ENCODE measurements at regions not wholly inside any gene's neighbourhood (a gene's known extent, or its start where the extent isn't known, plus 50 kb on each side); places are given as distances from the start of the nearest gene placed in this dataset.

- ATAC-seq (no peak), DNase-seq (no peak)
- TF ChIP-seq, protein P1, sequence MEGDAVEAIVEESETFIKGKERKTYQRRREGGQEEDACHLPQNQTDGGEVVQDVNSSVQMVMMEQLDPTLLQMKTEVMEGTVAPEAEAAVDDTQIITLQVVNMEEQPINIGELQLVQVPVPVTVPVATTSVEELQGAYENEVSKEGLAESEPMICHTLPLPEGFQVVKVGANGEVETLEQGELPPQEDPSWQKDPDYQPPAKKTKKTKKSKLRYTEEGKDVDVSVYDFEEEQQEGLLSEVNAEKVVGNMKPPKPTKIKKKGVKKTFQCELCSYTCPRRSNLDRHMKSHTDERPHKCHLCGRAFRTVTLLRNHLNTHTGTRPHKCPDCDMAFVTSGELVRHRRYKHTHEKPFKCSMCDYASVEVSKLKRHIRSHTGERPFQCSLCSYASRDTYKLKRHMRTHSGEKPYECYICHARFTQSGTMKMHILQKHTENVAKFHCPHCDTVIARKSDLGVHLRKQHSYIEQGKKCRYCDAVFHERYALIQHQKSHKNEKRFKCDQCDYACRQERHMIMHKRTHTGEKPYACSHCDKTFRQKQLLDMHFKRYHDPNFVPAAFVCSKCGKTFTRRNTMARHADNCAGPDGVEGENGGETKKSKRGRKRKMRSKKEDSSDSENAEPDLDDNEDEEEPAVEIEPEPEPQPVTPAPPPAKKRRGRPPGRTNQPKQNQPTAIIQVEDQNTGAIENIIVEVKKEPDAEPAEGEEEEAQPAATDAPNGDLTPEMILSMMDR (IDR thresholded peaks at IDR 0.05): no peak
- Histone ChIP-seq H3K4me1 (ENCODE audit: low read depth) (no peaks in the 10 kb centered on the region), H3K4me3 (no peak overlapping the region), H3K36me3 (ENCODE audit: low read depth) (no peaks in the 10 kb centered on the region), H3K9me3 (no peaks in the 10 kb centered on the region)
- intact Hi-C loops (cut with DNase I, micrococcal nuclease): no loop called here
These were observed 169.5 kb upstream of the EGLN3 start for GRCh38 chr14:34120185-34120977.

DNA sequence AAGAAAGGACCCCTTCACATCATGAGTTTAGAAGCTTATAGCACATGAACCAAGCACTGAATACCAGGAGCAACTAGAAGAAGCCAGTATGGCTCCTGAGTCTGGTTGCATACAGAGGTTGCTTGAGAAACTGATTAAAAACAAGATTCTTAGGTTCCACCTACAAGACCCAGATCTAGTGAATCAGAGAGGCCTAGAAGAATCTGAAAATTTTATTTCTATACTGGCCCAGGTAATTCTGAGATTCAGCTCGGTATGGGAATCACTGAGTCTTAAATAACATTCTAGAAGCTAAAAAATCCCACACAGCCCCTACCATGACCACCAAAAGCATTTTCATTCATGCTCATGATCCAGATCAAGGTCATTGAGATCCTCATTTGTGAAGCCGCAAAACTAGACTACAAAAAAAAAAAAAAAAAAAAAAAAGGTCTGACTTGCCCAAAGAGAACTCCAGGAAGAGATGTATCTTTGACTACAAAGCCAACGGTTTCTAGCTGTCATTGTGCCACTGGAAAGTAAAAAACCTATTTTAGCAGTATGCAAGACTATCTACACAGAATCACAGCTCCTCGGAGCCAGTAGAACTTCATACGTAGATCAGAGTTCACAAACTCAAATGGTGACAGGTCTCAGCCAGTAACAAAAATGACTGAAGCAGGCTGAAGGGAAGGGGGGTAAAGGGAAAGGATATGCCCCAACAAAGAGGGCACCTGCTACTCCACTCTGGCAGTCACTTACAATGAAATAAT, 168.4 kb upstream of the EGLN3 start:
- intact Hi-C loops (cut with DNase I, micrococcal nuclease): no loop called here
- ATAC-seq: no peak
- no peak overlapping the region for H3K4me3 ChIP-seq
- H3K9me3 ChIP-seq: no peaks in the 10 kb centered on the region
- TF ChIP-seq, protein P1 (IDR thresholded peaks at IDR 0.05): no peak
- no peaks in the 10 kb centered on the region for H3K36me3 ChIP-seq (ENCODE audit: low read depth)
- DNase-seq: no peak
- no peaks in the 10 kb centered on the region for H3K4me1 ChIP-seq (ENCODE audit: low read depth)

GRCh38 chr14:34113991-34114390, 163.1 kb upstream of the EGLN3 start:
- intact Hi-C loops (cut with DNase I, micrococcal nuclease): no loop called here
- H3K36me3 ChIP-seq (ENCODE audit: low read depth): no peaks in the 10 kb centered on the region
- DNase-seq (no peak), ATAC-seq (no peak)
- H3K4me3 ChIP-seq: no peak overlapping the region
- TF ChIP-seq, protein P1 (IDR thresholded peaks at IDR 0.05): no peak
- H3K9me3 ChIP-seq: no peaks in the 10 kb centered on the region
- no peaks in the 10 kb centered on the region for H3K4me1 ChIP-seq (ENCODE audit: low read depth)

- Histone ChIP-seq H3K4me3 (no peak overlapping the region), H3K9me3 (no peaks in the 10 kb centered on the region), H3K4me1 (ENCODE audit: low read depth) (no peaks in the 10 kb centered on the region), H3K36me3 (ENCODE audit: low read depth) (no peaks in the 10 kb centered on the region)
- TF ChIP-seq, protein P1 (IDR thresholded peaks at IDR 0.05): no peak
- intact Hi-C loops (cut with DNase I, micrococcal nuclease): no loop called here
- ATAC-seq (no peak), DNase-seq (no peak)
These were observed 162.2 kb upstream of the EGLN3 start for GRCh38 chr14:34113005-34113511.

DNA sequence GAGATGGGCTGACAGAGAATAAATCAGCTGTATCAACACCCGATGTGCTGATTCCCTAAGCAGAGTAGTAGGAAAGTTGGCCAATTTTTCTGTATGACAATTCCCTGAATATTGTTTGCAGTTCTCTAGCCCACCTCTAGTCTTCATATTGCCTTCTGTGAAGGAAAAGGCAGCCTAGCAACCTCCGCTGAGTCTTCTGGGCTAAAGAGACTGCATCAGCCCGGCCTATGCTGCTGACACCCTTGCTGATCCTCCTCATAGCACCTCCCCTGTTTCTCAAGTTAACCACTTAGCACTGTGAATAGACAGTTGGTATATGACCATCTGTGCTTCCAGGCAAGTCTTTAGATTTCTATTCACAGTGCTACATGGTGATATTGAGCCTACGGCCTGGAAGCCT, 161.1 kb upstream of the EGLN3 start:
- Histone ChIP-seq H3K4me1 (ENCODE audit: low read depth) (no peaks in the 10 kb centered on the region), H3K36me3 (ENCODE audit: low read depth) (no peaks in the 10 kb centered on the region), H3K4me3 (no peak overlapping the region), H3K9me3 (no peaks in the 10 kb centered on the region)
- intact Hi-C loops (cut with DNase I, micrococcal nuclease): no loop called here
- TF ChIP-seq, protein P1 (IDR thresholded peaks at IDR 0.05): no peak
- ATAC-seq: no peak
- no peak for DNase-seq
